ENCODE measurements at regions not wholly inside any gene's neighbourhood (a gene's known extent, or its start where the extent isn't known, plus 50 kb on each side); places are given as distances from the start of the nearest gene placed in this dataset.

- no peak for DNase-seq
- Histone ChIP-seq H3K9me3 (no peaks in the 10 kb centered on the region), H3K4me1 (no peaks in the 10 kb centered on the region), H3K4me3 (no peak overlapping the region), H3K27me3 (no peaks in the 10 kb centered on the region), H3K36me3 (no peaks in the 10 kb centered on the region), H3K27ac (no peak overlapping the region)
- no peak for TF ChIP-seq CTCF (IDR thresholded peaks at IDR 0.05)
- ATAC-seq: no peak
- intact Hi-C loops (cut with DNase I): no loop called here
These were observed 233.0 kb downstream of the MREG start for GRCh38 chr2:215780313-215780712.

- Histone ChIP-seq H3K4me1 (no peaks in the 10 kb centered on the region), H3K9me3 (no peaks in the 10 kb centered on the region), H3K4me3 (no peak overlapping the region), H3K36me3 (no peaks in the 10 kb centered on the region), H3K27ac (no peak overlapping the region), H3K27me3 (no peaks in the 10 kb centered on the region)
- DNase-seq (no peak), ATAC-seq (no peak)
- intact Hi-C loops (cut with DNase I): no loop called here
- no peak for TF ChIP-seq CTCF (IDR thresholded peaks at IDR 0.05)
These were observed 233.4 kb downstream of the MREG start for GRCh38 chr2:215779912-215780311.

- H3K27me3 ChIP-seq: no peaks in the 10 kb centered on the region
- no peak for DNase-seq
- no peak overlapping the region for H3K4me3 ChIP-seq
- ATAC-seq: no peak
- no peak overlapping the region for H3K27ac ChIP-seq
- intact Hi-C loops (cut with DNase I): no loop called here
- H3K9me3 ChIP-seq: no peaks in the 10 kb centered on the region
- TF ChIP-seq CTCF (IDR thresholded peaks at IDR 0.05): no peak
- H3K36me3 ChIP-seq: no peaks in the 10 kb centered on the region
- H3K4me1 ChIP-seq: no peaks in the 10 kb centered on the region
These were observed 235.8 kb downstream of the MREG start for GRCh38 chr2:215777465-215778044.

- Histone ChIP-seq H3K4me3 (no peak overlapping the region), H3K27ac (no peak overlapping the region), H3K27me3 (no peaks in the 10 kb centered on the region), H3K36me3 (no peaks in the 10 kb centered on the region), H3K4me1 (no peaks in the 10 kb centered on the region), H3K9me3 (no peaks in the 10 kb centered on the region)
- no peak for TF ChIP-seq CTCF (IDR thresholded peaks at IDR 0.05)
- intact Hi-C loops (cut with DNase I): no loop called here
- no peak for ATAC-seq
- no peak for DNase-seq
These were observed 238.2 kb downstream of the MREG start for GRCh38 chr2:215775106-215775505.

- intact Hi-C loops (cut with DNase I): no loop called here
- H3K4me3 ChIP-seq: no peak overlapping the region
- no peak for TF ChIP-seq CTCF (IDR thresholded peaks at IDR 0.05)
- no peaks in the 10 kb centered on the region for H3K36me3 ChIP-seq
- no peak overlapping the region for H3K27ac ChIP-seq
- no peaks in the 10 kb centered on the region for H3K4me1 ChIP-seq
- ATAC-seq: peak; percentile 94
- no peaks in the 10 kb centered on the region for H3K9me3 ChIP-seq
- H3K27me3 ChIP-seq: no peaks in the 10 kb centered on the region
- no peak for DNase-seq
These were observed 239.6 kb downstream of the MREG start for GRCh38 chr2:215773728-215774127.
